Breast epithelium (tissue), 3 donors: ENCODE measurements at regions not wholly inside any gene's neighbourhood (a gene's known extent, or its start where the extent isn't known, plus 50 kb on each side); places are given as distances from the start of the nearest gene placed in this dataset.

Experiments
- POLR2AphosphoS5 ChIP-seq, 3 donors: sonication (generic); formaldehyde crosslinking; IDR thresholded peaks; one replicate each; pipeline ENCODE4 v1.6.1; 2017; ENCODE audit warnings: antibody characterized with exemption in 3 of 3
- TF ChIP-seq, protein P1 (sequence below), 3 donors: fragments of 450-650 bp; IDR thresholded peaks; one replicate each; pipeline ENCODE4 v1.5.1; 2016 to 2017; ENCODE audit warnings: antibody characterized with exemption in 3 of 3, mild to moderate bottlenecking in 3 of 3, moderate library complexity in 3 of 3

DNA sequence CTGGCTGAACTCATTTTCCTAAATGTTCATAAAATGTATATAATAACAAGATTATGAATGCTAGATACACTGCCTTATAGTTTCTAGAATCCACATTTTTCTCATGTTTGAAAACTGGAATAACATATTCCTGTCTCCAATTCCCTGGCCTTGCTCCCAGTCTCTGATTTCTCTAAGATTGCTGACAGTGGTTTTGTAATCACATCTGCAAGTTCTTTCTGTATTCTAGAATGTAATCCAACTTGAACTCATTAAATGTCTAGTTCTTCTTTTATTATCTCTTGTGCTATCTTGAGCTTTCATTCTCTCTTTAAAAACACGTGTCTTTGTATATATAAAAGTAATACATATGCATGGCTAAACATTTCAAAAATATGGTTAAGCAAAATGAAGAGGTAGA, 215.2 kb upstream of the ADAMTS9 start:
- TF ChIP-seq, protein P1, sequence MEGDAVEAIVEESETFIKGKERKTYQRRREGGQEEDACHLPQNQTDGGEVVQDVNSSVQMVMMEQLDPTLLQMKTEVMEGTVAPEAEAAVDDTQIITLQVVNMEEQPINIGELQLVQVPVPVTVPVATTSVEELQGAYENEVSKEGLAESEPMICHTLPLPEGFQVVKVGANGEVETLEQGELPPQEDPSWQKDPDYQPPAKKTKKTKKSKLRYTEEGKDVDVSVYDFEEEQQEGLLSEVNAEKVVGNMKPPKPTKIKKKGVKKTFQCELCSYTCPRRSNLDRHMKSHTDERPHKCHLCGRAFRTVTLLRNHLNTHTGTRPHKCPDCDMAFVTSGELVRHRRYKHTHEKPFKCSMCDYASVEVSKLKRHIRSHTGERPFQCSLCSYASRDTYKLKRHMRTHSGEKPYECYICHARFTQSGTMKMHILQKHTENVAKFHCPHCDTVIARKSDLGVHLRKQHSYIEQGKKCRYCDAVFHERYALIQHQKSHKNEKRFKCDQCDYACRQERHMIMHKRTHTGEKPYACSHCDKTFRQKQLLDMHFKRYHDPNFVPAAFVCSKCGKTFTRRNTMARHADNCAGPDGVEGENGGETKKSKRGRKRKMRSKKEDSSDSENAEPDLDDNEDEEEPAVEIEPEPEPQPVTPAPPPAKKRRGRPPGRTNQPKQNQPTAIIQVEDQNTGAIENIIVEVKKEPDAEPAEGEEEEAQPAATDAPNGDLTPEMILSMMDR (IDR thresholded peaks at IDR 0.05) = no peak
- no peak for TF ChIP-seq POLR2AphosphoS5 (IDR thresholded peaks at IDR 0.05)
